GM13976 (cell line): ENCODE measurements at regions not wholly inside any gene's neighbourhood (a gene's known extent, or its start where the extent isn't known, plus 50 kb on each side); places are given as distances from the start of the nearest gene placed in this dataset.
"Not testable (repeated sequence)": the region's sequence is repeated elsewhere in the genome, so short reads cannot be mapped to it uniquely, and the experiment has no call there.

Experiments used
- DNase-seq: peaks from one replicate; pipeline ENCODE4 v3.0.0; 2012; ENCODE audit warnings: low spot score
- CTCF ChIP-seq: IDR thresholded peaks from 2 replicates; pipeline ENCODE4 v1.5.1; 2012; ENCODE audit warnings: borderline replicate concordance, mild to moderate bottlenecking; ENCODE audit not compliant: insufficient read depth; ENCODE audit errors: extremely low read depth, missing control alignments, control extremely low read depth
- in situ Hi-C: fragments of 300-500 bp; cut with MboI; formaldehyde crosslinking; loops from one replicate; pipeline ENCODE4 v1.12.0; 2022; ENCODE audit warnings: low sequenced_read_pairs, mixed read lengths, inconsistent platforms; ENCODE audit not compliant: unreplicated experiment

- DNase-seq, in situ Hi-C loops: not testable (repeated sequence)
Observed at GRCh38 chr4:27075603-27076002, 215.0 kb downstream of the STIM2 start.

- no peak for DNase-seq
- in situ Hi-C loops = no loop called here
- TF ChIP-seq CTCF = no peak
Observed at GRCh38 chr4:27078934-27079455, 218.4 kb downstream of the STIM2 start.

GRCh38 chr4:27081675-27082586 lies 221.3 kb downstream of the STIM2 start:
- no peak for DNase-seq
- TF ChIP-seq CTCF = no peak
- in situ Hi-C loops = no loop called here

GRCh38 chr4:27082776-27083175 lies 222.1 kb downstream of the STIM2 start:
- DNase-seq = no peak

GRCh38 chr4:27084685-27085361 lies 224.2 kb downstream of the STIM2 start:
- no peak for DNase-seq
- TF ChIP-seq CTCF = no peak
- in situ Hi-C loops = no loop called here

More at GRCh38 chr4:27082776-27083175, 222.1 kb downstream of the STIM2 start:
- in situ Hi-C loops = no loop called here
- TF ChIP-seq CTCF = no peak

- in situ Hi-C loops = no loop called here
- no peak for DNase-seq
- TF ChIP-seq CTCF = no peak
Observed at GRCh38 chr4:27085396-27085795, 224.8 kb downstream of the STIM2 start.
